HG03439 (cell line): ENCODE measurements at regions not wholly inside any gene's neighbourhood (a gene's known extent, or its start where the extent isn't known, plus 50 kb on each side); places are given as distances from the start of the nearest gene placed in this dataset.
"Not testable (repeated sequence)": the region's sequence is repeated elsewhere in the genome, so short reads cannot be mapped to it uniquely, and the experiment has no call there.

Experiments used
- ATAC-seq: cut with Tn5 transposase; IDR thresholded peaks from one replicate; pipeline ENCODE4 v1.9.1; 2021; ENCODE audit warnings: mild to moderate bottlenecking, moderate library complexity; ENCODE audit not compliant: unreplicated experiment

GRCh38 chr3:66629150-66629981, 128.5 kb upstream of the LRIG1 start:
- ATAC-seq, result no peak

- ATAC-seq, result no peak
These were observed 129.2 kb upstream of the LRIG1 start for GRCh38 chr3:66629982-66630368.

GRCh38 chr3:66633402-66634381, 132.9 kb upstream of the LRIG1 start:
- no peak for ATAC-seq

GRCh38 chr3:66638717-66639116, 137.9 kb upstream of the LRIG1 start:
- no peak for ATAC-seq

GRCh38 chr3:66639809-66640356, 139.1 kb upstream of the LRIG1 start:
- ATAC-seq, result no peak

- no peak for ATAC-seq
These were observed 141.2 kb upstream of the LRIG1 start for GRCh38 chr3:66642019-66642418.

- no peak for ATAC-seq
These were observed 141.7 kb upstream of the LRIG1 start for GRCh38 chr3:66642484-66642883.

- ATAC-seq, result no peak
These were observed 143.7 kb upstream of the LRIG1 start for GRCh38 chr3:66644549-66644948.

- no peak for ATAC-seq
These were observed 148.2 kb upstream of the LRIG1 start for GRCh38 chr3:66648975-66649374.

GRCh38 chr3:66651520-66651919, 150.7 kb upstream of the LRIG1 start:
- not testable (repeated sequence) for ATAC-seq

GRCh38 chr3:66652100-66652499, 151.3 kb upstream of the LRIG1 start:
- not testable (repeated sequence) for ATAC-seq

GRCh38 chr3:66655044-66655443, 154.2 kb upstream of the LRIG1 start:
- no peak for ATAC-seq

- ATAC-seq, result no peak
These were observed 154.8 kb upstream of the LRIG1 start for GRCh38 chr3:66655671-66656070.

GRCh38 chr3:66656609-66657008, 155.8 kb upstream of the LRIG1 start:
- no peak for ATAC-seq

- no peak for ATAC-seq
These were observed 158.2 kb upstream of the LRIG1 start for GRCh38 chr3:66659056-66659455.

GRCh38 chr3:66661628-66662027, 160.8 kb upstream of the LRIG1 start:
- ATAC-seq, result no peak

GRCh38 chr3:66662894-66663293, 162.1 kb upstream of the LRIG1 start:
- ATAC-seq, result no peak

- ATAC-seq, result no peak
These were observed 164.3 kb upstream of the LRIG1 start for GRCh38 chr3:66665021-66665695.

- ATAC-seq, result no peak
These were observed 165.5 kb upstream of the LRIG1 start for GRCh38 chr3:66666362-66666761.

- ATAC-seq, result no peak
These were observed 166.4 kb upstream of the LRIG1 start for GRCh38 chr3:66667263-66667662.

- no peak for ATAC-seq
These were observed 170.5 kb upstream of the LRIG1 start for GRCh38 chr3:66671291-66671690.
